GM19351 (cell line): ENCODE measurements at regions not wholly inside any gene's neighbourhood (a gene's known extent, or its start where the extent isn't known, plus 50 kb on each side); places are given as distances from the start of the nearest gene placed in this dataset.
A peak's percentile ranks its signal among the peaks of the same experiment; 100 is the strongest.
"Not testable (repeated sequence)": the region's sequence is repeated elsewhere in the genome, so short reads cannot be mapped to it uniquely, and the experiment has no call there.

ENCODE experiments used
- ATAC-seq: cut with Tn5 transposase; IDR thresholded peaks from one replicate; pipeline ENCODE4 v1.9.1; 2021; ENCODE audit warnings: mild to moderate bottlenecking, moderate library complexity; ENCODE audit not compliant: unreplicated experiment

GRCh38 chr9:73095425-73095824, 56.2 kb upstream of the ANXA1 start:
- no peak for ATAC-seq

- ATAC-seq, result peak; percentile 55
These were observed 57.8 kb upstream of the ANXA1 start for GRCh38 chr9:73093740-73094379.

GRCh38 chr9:73093016-73093739, 58.5 kb upstream of the ANXA1 start:
- ATAC-seq, result no peak

- no peak for ATAC-seq
These were observed 59.8 kb upstream of the ANXA1 start for GRCh38 chr9:73091909-73092308.

GRCh38 chr9:73090214-73090613, 61.5 kb upstream of the ANXA1 start:
- no peak for ATAC-seq

GRCh38 chr9:73089304-73089985, 62.2 kb upstream of the ANXA1 start:
- no peak for ATAC-seq

GRCh38 chr9:73087876-73088275, 63.8 kb upstream of the ANXA1 start:
- ATAC-seq, result not testable (repeated sequence)

- no peak for ATAC-seq
These were observed 68.1 kb upstream of the ANXA1 start for GRCh38 chr9:73083519-73083918.

- ATAC-seq, result peak; percentile 80
These were observed 69.5 kb upstream of the ANXA1 start for GRCh38 chr9:73081979-73082657.

GRCh38 chr9:73080110-73080694, 71.5 kb upstream of the ANXA1 start:
- ATAC-seq, result no peak

GRCh38 chr9:73079326-73079725, 72.3 kb upstream of the ANXA1 start:
- ATAC-seq, result no peak

- ATAC-seq, result no peak
These were observed 74.0 kb upstream of the ANXA1 start for GRCh38 chr9:73077625-73078030.

GRCh38 chr9:73076970-73077369, 74.7 kb upstream of the ANXA1 start:
- ATAC-seq, result no peak

GRCh38 chr9:73074176-73074708, 77.4 kb upstream of the ANXA1 start:
- no peak for ATAC-seq

- ATAC-seq, result no peak
These were observed 78.1 kb upstream of the ANXA1 start for GRCh38 chr9:73073337-73074175.

- no peak for ATAC-seq
These were observed 84.6 kb upstream of the ANXA1 start for GRCh38 chr9:73067074-73067473.

- ATAC-seq, result no peak
These were observed 86.2 kb upstream of the ANXA1 start for GRCh38 chr9:73065439-73065838.

- ATAC-seq, result no peak
These were observed 87.3 kb upstream of the ANXA1 start for GRCh38 chr9:73064315-73064714.

- no peak for ATAC-seq
These were observed 90.5 kb upstream of the ANXA1 start for GRCh38 chr9:73061146-73061545.

GRCh38 chr9:73059247-73059646, 92.4 kb upstream of the ANXA1 start:
- ATAC-seq, result no peak
